Testis (tissue), 2 donors: ENCODE measurements at regions not wholly inside any gene's neighbourhood (a gene's known extent, or its start where the extent isn't known, plus 50 kb on each side); places are given as distances from the start of the nearest gene placed in this dataset.

Source experiments
- CTCF ChIP-seq, 3 experiments: fragments of 450-650 bp in 2 of 3; fragments of 200-600 bp in 1 of 3; sonication (generic) in 1 of 3; IDR thresholded peaks; one replicate each; pipeline ENCODE4 v1.5.1; 2016 to 2019; ENCODE audit warnings: antibody characterized with exemption in 3 of 3, mild to moderate bottlenecking in 2 of 3, moderate library complexity in 1 of 3
- POLR2A ChIP-seq: fragments of 450-650 bp; IDR thresholded peaks from one replicate; pipeline ENCODE4 v1.6.1; 2017; ENCODE audit warnings: antibody characterized with exemption, mild to moderate bottlenecking, moderate library complexity

GRCh38 chr12:45498645-45499044, 230.9 kb upstream of the ARID2 start:
- TF ChIP-seq POLR2A (no peak), CTCF (IDR thresholded peaks at IDR 0.05) (no peak)
